Peyer's patch (tissue), 4 donors: ENCODE measurements at regions not wholly inside any gene's neighbourhood (a gene's known extent, or its start where the extent isn't known, plus 50 kb on each side); places are given as distances from the start of the nearest gene placed in this dataset.

Source experiments
- CTCF ChIP-seq, 6 experiments: fragments of 450-650 bp in 4 of 6; fragments of 200-600 bp in 2 of 6; sonication (generic) in 1 of 6; IDR thresholded peaks; one replicate each; pipeline ENCODE4 v1.5.1; 2017 to 2019; ENCODE audit warnings: antibody characterized with exemption in 6 of 6, mild to moderate bottlenecking in 3 of 6, moderate library complexity in 1 of 6
- POLR2A ChIP-seq, 2 donors: fragments of 450-650 bp; IDR thresholded peaks; one replicate each; pipeline ENCODE4 v1.5.1; 2017; ENCODE audit warnings: antibody characterized with exemption in 2 of 2, mild to moderate bottlenecking in 2 of 2, moderate library complexity in 2 of 2

- TF ChIP-seq CTCF (IDR thresholded peaks at IDR 0.05) (no peak), POLR2A (IDR thresholded peaks at IDR 0.05) (no peak)
These were observed 840.7 kb upstream of the EDIL3 start for GRCh38 chr5:85225388-85225787.
